Neural progenitor cell (in vitro differentiated cells): ENCODE measurements at regions not wholly inside any gene's neighbourhood (a gene's known extent, or its start where the extent isn't known, plus 50 kb on each side); places are given as distances from the start of the nearest gene placed in this dataset.

Source experiments
- EZH2 ChIP-seq: fragments of 200-600 bp; sonication (generic); IDR thresholded peaks from 2 replicates; pipeline ENCODE4 v1.6.1; 2017; ENCODE audit warnings: antibody characterized with exemption, mild to moderate bottlenecking, moderate library complexity
- TF ChIP-seq, protein P1 (sequence below): fragments of 200-600 bp; sonication (generic); IDR thresholded peaks from 2 replicates; pipeline ENCODE4 v1.5.1; 2017; ENCODE audit warnings: antibody characterized with exemption, mild to moderate bottlenecking

DNA sequence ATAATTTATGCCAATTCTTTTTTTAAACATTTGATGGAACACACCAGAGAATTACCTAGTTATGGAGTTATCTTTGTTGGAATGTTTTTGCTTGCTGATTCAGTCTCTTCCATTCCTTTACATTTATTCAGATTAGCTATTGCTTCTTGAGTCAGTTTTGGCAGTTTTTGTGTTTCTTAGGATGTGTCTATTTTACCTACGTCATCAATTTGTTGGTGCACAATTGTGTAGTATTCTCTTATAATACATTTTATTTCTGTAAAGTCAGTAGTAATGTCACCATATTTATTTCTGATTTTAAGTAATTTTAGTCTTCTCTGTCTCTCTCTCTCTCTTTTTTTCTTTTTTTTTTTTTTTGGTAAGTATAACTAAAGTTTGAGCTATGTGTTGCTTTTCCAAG is 929.5 kb upstream of the RAG2 start:
- TF ChIP-seq, protein P1, sequence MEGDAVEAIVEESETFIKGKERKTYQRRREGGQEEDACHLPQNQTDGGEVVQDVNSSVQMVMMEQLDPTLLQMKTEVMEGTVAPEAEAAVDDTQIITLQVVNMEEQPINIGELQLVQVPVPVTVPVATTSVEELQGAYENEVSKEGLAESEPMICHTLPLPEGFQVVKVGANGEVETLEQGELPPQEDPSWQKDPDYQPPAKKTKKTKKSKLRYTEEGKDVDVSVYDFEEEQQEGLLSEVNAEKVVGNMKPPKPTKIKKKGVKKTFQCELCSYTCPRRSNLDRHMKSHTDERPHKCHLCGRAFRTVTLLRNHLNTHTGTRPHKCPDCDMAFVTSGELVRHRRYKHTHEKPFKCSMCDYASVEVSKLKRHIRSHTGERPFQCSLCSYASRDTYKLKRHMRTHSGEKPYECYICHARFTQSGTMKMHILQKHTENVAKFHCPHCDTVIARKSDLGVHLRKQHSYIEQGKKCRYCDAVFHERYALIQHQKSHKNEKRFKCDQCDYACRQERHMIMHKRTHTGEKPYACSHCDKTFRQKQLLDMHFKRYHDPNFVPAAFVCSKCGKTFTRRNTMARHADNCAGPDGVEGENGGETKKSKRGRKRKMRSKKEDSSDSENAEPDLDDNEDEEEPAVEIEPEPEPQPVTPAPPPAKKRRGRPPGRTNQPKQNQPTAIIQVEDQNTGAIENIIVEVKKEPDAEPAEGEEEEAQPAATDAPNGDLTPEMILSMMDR = no peak
- no peak for TF ChIP-seq EZH2
